Suprapubic skin (tissue), 3 donors: ENCODE measurements at regions not wholly inside any gene's neighbourhood (a gene's known extent, or its start where the extent isn't known, plus 50 kb on each side); places are given as distances from the start of the nearest gene placed in this dataset.

Experiments used
- CTCF ChIP-seq, 2 donors: fragments of 200-600 bp in 1 of 2; fragments of 450-650 bp in 1 of 2; sonication (generic) in 1 of 2; IDR thresholded peaks; one replicate each; pipeline ENCODE4 v1.5.1; 2016 to 2019; ENCODE audit warnings: antibody characterized with exemption in 2 of 2, mild to moderate bottlenecking in 1 of 2, moderate library complexity in 1 of 2
- EP300 ChIP-seq: sonication (generic); formaldehyde crosslinking; IDR thresholded peaks from one replicate; pipeline ENCODE4 v1.6.1; 2017; ENCODE audit warnings: antibody characterized with exemption

GRCh38 chr11:109165035-109165434, 257.0 kb upstream of the C11orf87 start:
- TF ChIP-seq EP300: no peak
- no peak for TF ChIP-seq CTCF (IDR thresholded peaks at IDR 0.05)
